ENCODE measurements at regions not wholly inside any gene's neighbourhood (a gene's known extent, or its start where the extent isn't known, plus 50 kb on each side); places are given as distances from the start of the nearest gene placed in this dataset.

DNA sequence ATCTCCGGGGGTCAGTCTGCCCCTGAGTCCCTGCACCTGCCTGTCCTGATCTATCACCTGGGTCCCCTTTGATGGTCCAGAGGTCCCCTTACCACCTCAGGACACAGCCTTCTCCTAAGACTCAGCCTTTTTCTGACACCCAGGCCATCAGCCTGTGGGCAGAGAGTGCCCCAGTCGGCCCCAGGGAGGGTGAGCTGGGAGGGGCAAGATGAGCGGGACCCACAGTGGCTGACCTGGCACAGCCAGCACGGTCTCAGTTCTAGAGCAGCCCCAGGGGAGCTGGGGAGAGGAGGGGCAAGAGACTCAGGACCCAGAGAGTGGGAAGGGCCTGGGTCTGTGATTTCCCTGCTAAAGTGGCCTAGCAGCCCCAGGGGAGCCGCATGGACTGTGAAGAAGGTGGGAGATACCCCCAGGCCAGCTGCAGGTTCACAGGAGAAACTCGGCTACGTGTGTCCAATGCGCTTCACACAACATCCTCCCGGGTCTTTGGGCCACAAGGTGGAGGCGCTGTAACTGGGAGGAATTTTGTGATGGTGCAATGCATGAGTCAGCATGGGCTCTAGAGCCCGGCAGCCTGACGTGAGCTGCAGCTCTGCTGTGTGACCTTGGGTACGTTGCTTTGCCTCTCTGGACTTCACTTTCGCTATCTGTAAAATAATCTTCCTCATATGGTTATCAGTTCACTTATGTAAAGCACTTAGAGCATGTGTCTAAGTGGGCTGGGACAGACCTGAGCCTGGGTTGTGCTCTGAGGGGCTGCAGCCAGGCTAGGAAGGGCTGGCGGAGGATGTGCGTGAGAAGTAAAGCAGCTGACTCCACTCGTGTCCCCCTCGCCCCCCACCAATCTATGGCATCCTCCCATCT is 67.2 kb upstream of the LHX1 start:
- no peak for DNase-seq

DNA sequence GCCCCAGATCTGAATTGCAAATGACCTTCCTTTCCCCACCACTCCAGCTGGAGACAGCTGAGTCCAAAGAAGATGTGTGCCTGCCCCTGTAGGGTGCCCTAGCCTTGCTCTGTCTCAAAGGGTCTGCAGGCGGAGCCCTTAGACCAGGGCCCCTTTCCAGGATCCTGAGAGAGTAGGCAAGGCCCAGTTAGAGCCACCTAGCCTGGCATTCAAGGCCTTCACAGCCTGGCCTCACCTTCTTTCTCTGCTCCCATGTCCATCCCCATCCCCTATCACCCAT is 66.6 kb upstream of the LHX1 start:
- no peak for DNase-seq

DNA sequence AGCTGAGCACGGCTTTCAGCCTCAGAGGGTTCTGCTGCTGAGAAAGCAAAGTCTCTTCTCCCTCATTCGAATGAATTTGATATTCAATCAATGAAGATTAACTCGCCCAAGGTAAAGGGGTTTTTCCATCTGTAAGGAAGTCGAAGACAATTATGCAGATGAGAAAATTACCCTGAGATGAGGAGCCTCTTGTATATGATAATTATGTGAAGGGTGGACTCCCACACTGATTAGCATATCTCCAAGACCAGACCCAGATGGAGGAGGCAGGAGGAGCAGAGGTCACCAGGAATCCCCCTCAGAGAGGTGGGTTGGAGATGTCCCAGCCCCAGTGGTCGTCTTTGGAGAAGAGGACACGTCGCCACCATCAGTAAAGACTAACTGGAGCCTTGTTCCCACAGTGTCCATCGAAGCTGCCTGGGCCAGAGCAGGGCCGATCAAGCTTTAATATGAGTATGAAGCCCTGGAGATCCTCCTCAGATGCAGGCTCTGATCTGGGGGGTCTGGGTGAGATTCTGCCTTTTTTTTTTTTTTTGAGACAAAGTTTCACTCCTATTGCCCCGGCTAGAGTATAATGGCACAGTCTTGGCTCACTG is 61.5 kb upstream of the LHX1 start:
- no peak for DNase-seq

DNA sequence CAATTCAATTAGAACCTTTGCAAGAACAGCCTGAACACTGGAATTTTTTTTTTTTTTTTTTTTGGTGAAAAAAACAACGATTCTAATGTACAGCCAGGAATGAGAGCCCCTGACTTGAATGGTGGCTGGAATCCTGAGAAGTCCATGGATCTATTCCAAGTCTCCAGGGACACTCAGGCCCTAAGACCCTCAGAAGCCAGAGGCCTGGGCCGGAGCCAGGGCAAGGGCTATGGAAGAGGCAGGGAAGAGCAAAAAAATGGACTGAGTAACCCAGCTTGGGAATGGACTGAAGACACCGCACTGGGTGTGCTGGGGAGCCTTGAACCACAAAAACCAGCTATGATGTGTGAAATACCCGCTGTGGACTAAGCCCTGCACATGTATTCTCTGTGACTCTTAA is 60.3 kb upstream of the LHX1 start:
- DNase-seq = no peak

DNA sequence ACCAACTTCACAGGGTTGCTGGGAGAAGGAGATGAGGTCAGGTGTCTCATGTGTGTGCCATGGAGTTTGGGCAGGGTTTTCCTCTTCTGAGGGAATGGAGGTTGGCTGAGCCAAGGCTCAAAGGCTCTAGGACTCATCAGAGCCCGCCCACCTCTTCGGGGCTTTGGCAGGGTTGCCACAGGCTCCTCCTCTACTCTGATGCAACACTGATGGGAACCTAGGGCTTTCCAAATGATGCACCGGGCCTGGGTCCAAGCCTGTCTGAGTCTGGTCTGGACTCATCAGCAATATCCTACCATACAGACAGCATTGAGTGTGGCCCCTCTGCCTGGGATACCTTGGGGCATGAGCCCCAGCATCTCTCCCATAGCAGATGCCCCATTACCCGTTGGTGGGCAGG is 59.5 kb upstream of the LHX1 start:
- DNase-seq = no peak

DNA sequence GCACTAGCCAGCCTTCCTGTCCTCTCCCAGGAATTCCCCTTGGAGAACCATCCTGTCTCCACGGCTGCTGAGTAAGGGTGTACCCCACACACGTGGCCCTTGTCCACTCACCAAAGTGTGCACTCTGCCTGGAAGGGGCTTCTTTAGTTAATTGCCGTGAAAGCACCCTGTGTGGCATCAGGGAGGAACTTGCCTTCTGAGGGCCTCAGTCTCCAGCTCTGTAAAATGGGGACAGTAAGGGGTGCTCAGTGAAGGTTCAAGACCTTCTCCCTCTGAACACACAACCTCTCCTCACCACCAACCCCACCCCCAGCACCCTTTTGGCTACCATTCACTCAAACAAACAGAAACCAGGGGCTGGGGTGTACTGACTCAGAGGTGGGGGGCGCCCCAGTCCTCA is 59.1 kb upstream of the LHX1 start:
- no peak for DNase-seq

DNA sequence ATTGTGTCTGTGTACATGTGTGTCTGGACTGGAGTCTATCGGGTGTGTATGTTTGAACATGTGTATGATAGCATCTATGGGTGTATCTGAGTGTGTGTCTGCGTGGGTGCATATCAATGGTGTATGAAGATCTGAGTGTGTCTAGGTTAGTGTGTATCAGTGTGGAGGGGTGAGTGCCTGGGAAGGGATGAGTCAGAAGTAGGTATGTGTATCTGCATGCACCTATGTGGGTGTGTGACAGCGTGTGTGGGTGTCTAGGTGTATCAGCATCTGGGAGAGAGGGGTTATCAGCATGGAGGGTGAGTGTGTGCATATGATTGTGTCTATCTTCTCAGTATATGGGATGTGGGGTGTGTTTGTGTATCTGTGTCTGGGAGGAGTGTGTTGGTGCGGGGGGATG is 58.2 kb upstream of the LHX1 start:
- DNase-seq = no peak

DNA sequence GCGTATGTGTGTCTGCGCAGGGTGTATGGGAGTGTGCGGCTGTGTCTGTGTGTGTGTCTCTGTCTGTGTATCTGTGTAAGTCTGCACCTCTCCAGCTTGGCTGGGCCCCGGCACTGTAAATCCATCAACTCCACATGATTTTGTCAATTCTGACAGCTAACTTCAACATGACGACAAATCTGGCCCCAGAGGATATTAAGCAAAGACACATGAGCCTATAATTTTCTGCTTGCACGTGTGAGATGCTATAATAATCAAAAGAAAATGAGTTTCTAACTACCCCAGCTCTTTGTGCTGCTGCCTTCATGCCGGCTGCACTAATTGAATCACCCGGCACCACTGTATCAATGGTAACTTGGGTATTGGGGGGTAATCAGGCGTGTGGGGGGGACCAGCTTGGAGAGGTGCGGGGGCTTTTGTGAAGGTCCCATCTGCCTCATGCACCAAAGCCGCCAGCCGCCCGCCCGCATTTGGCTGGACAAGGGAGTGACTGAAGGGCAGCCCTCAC is 57.6 kb upstream of the LHX1 start:
- no peak for DNase-seq

DNA sequence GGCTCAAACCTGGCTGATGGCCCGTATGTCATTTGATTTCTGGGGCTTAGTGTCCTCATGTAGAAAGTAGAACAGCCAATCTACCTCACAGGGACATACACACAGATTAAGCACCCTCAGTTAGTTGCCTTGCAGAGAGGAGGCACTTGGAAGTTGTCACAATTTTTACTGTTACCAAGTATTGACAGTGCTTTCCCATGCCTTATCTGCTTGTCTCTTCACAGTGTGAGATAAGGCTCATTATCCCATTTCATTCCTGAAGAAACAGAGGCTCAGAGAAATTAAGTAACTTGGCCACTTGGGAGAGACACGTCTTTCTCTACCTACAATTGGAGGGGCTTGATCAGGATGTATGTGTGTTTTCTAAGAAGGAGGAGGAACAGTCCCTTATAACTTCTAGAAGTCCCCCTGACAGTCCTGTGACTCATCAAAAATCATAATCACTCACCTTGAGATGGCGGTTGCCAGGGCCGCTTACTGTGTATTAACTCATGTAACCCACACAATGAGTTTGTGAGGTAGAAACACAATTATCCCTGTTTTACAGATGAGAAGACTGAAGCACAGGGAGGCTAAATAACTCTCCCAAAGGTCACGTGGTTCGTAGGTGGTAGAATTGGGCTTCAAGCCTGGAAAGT is 56.9 kb upstream of the LHX1 start:
- DNase-seq = no peak

DNA sequence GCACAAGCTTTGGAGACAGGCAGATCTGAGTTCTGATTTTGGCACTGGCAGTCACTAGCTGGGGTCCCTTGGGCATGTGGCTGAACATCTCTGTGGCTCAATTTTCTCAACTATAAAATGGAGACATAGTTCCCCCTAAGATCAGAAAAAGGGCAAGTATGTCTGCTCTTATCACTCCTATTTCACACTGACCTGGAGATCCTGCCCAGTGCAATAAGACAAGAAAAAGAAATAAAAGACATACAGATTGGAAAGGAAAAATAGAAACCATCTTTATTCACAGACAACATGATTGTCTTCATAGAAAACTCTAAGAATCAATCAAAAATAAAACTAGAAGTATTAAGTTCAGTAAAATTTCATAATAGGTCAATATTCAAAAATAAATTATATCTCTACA is 56.0 kb upstream of the LHX1 start:
- no peak for DNase-seq

DNA sequence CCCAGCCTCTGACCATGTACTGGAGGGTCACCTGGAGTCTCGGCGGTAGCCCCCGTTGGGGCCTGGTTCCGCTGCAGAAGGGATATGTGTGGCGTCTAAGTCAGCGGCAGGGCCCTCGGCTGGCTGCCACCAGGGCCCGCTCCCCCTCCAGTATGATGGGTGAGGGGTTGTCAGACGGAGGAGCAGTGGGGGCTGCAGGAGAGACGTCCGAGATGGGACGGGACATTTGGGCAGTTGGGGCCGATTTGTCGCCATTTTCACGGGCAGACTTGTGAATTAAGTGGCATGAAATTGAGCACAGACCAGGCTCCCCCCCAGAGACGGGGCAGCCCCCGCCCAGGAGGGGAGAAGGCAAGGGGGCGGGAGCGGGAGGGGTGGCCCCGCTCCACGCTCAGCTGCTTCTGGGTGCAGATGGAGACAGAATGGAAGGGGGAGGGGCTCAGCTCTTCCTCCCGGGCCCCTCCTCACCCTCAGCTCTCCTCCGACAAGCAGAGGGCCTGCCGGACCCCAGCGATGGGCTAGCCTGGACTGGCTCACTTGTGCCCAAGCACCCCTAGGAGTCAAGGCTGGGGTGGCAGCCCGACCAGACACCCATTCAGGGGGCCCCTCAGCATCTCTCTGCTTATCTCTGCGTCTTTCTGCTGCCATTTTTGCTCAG is 52.7 kb upstream of the LHX1 start:
- no peak for DNase-seq

DNA sequence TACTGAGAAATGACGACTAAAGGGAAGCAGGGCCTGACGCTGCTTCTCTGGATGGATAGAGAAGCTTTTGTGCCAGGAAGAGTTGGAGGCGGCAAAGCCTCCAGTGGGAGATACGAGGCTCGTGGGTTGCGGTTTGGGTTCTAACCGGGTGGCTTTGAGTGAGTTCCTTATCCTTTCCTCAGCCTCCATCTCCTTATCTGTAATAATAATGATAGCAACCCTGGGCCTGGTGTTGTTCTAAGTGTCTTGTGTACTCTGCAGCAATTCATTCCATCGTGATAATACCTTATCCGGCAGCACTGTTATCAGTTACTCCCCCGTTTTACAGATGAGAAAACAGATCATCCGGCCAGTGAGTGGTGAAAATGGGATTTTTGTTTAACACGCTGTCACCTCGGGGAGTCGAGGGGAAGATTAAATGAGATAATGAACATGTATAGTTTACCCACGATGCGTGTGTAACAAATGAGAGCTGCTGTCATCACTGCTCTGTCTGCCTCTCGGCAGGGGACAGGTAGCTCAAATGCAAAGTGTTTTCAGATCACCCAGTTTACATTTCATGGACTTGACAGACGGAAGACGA is 52.0 kb upstream of the LHX1 start:
- DNase-seq = no peak

DNA sequence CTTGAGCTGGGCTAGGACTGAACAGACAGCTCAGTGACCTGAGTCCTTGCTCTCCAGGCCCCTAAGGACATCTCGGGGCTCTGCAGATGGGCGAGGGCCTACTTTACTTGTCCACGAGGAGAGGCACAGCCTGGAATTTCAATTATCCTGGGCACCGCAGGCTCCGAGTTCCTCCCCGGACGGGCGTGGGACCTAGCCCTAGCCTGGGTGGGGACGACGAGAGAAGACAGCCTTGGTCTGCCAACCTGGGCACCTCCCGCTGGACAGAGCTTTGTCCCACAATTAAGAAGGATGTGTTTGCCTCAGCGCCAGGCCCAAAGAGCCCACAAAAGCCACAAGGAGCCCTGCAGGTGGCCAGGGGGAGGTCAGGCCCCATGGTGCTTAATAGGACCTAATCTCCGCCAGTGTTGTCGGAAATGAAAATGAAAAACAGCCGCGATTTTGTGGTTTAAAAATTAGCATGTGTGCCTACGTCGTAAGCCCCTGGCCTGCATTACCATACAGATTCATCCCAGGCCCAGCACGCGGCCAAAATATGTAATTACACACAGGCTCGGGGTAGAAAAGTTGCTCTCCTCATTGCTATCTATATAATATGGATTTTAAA is 51.4 kb upstream of the LHX1 start:
- no peak for DNase-seq

Data from hippocampal formation (tissue), 2 donors.